ENCODE measurements at regions not wholly inside any gene's neighbourhood (a gene's known extent, or its start where the extent isn't known, plus 50 kb on each side); places are given as distances from the start of the nearest gene placed in this dataset.

- Mint-ChIP-seq H3K27ac (ENCODE audit: unreplicated experiment) (no peak overlapping the region), H3K27me3 (ENCODE audit: low read depth) (peaks cover 4% of the 10 kb centered on the region), H3K9me3 (ENCODE audit: low read depth) (no peaks in the 10 kb centered on the region), H3K4me1 (ENCODE audit: low read depth) (no peaks in the 10 kb centered on the region), H3K36me3 (ENCODE audit: low read depth) (no peaks in the 10 kb centered on the region), H3K4me3 (ENCODE audit: unreplicated experiment) (no peak overlapping the region)
- DNase-seq (ENCODE audit: low spot score): no peak
- no peak for TF ChIP-seq CTCF (IDR thresholded peaks at IDR 0.05)
Measured at GRCh38 chr20:7080472-7080871, 313.0 kb downstream of the BMP2 start.

- no peak for DNase-seq (ENCODE audit: low spot score)
- Mint-ChIP-seq H3K4me1 (ENCODE audit: low read depth) (no peaks in the 10 kb centered on the region), H3K9me3 (ENCODE audit: low read depth) (no peaks in the 10 kb centered on the region), H3K27me3 (ENCODE audit: low read depth) (peaks cover 2% of the 10 kb centered on the region), H3K36me3 (ENCODE audit: low read depth) (no peaks in the 10 kb centered on the region), H3K4me3 (ENCODE audit: unreplicated experiment) (no peak overlapping the region), H3K27ac (ENCODE audit: unreplicated experiment) (no peak overlapping the region)
- TF ChIP-seq CTCF (IDR thresholded peaks at IDR 0.05): no peak
Measured at GRCh38 chr20:7085467-7085866, 318.0 kb downstream of the BMP2 start.

- no peak overlapping the region for H3K4me3 Mint-ChIP-seq (ENCODE audit: unreplicated experiment)
- no peaks in the 10 kb centered on the region for H3K4me1 Mint-ChIP-seq (ENCODE audit: low read depth)
- peaks cover 2% of the 10 kb centered on the region for H3K27me3 Mint-ChIP-seq (ENCODE audit: low read depth)
- H3K27ac Mint-ChIP-seq (ENCODE audit: unreplicated experiment): no peak overlapping the region
- TF ChIP-seq CTCF (IDR thresholded peaks at IDR 0.05): no peak
- no peaks in the 10 kb centered on the region for H3K36me3 Mint-ChIP-seq (ENCODE audit: low read depth)
- no peak for DNase-seq (ENCODE audit: low spot score)
- no peaks in the 10 kb centered on the region for H3K9me3 Mint-ChIP-seq (ENCODE audit: low read depth)
Measured at GRCh38 chr20:7087803-7088202, 320.3 kb downstream of the BMP2 start.

- TF ChIP-seq CTCF (IDR thresholded peaks at IDR 0.05): no peak
- Mint-ChIP-seq H3K4me3 (ENCODE audit: unreplicated experiment) (no peak overlapping the region), H3K4me1 (ENCODE audit: low read depth) (no peaks in the 10 kb centered on the region), H3K27ac (ENCODE audit: unreplicated experiment) (no peak overlapping the region), H3K36me3 (ENCODE audit: low read depth) (no peaks in the 10 kb centered on the region), H3K27me3 (ENCODE audit: low read depth) (no peaks in the 10 kb centered on the region), H3K9me3 (ENCODE audit: low read depth) (peaks cover 11% of the 10 kb centered on the region)
- no peak for DNase-seq (ENCODE audit: low spot score)
Measured at GRCh38 chr20:7090001-7090400, 322.5 kb downstream of the BMP2 start.

- no peak for TF ChIP-seq CTCF (IDR thresholded peaks at IDR 0.05)
- no peak for DNase-seq (ENCODE audit: low spot score)
- no peaks in the 10 kb centered on the region for H3K27me3 Mint-ChIP-seq (ENCODE audit: low read depth)
- H3K36me3 Mint-ChIP-seq (ENCODE audit: low read depth): no peaks in the 10 kb centered on the region
- no peaks in the 10 kb centered on the region for H3K4me1 Mint-ChIP-seq (ENCODE audit: low read depth)
- peaks cover 11% of the 10 kb centered on the region for H3K9me3 Mint-ChIP-seq (ENCODE audit: low read depth)
- H3K27ac Mint-ChIP-seq (ENCODE audit: unreplicated experiment): no peak overlapping the region
- H3K4me3 Mint-ChIP-seq (ENCODE audit: unreplicated experiment): no peak overlapping the region
Measured at GRCh38 chr20:7090811-7091210, 323.3 kb downstream of the BMP2 start.
